ENCODE measurements at regions not wholly inside any gene's neighbourhood (a gene's known extent, or its start where the extent isn't known, plus 50 kb on each side); places are given as distances from the start of the nearest gene placed in this dataset.

DNA sequence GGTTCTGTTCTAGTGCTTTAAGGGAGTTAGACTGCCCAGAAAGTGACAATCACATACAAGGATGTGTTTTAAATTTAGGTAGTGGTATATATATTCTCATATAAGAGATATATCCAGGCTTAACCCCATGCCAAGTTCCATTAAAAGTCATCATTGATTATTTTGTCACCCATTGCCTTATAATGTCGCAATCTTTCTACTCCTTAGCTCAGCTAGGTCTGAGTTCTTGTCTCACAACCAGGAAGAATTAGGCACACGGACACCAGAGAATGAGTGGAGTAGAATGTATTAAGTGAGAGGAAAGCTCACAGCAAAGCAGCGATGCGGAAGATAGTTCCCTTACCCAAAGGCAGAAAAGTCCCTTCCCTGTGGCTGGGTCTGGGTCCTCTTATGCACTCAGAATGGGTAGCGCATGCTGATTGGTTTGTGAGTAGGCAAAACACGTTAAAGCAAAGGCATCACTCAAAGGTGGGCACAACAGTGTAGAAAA lies 197.2 kb upstream of the AHR start:
- TF ChIP-seq, protein P1, sequence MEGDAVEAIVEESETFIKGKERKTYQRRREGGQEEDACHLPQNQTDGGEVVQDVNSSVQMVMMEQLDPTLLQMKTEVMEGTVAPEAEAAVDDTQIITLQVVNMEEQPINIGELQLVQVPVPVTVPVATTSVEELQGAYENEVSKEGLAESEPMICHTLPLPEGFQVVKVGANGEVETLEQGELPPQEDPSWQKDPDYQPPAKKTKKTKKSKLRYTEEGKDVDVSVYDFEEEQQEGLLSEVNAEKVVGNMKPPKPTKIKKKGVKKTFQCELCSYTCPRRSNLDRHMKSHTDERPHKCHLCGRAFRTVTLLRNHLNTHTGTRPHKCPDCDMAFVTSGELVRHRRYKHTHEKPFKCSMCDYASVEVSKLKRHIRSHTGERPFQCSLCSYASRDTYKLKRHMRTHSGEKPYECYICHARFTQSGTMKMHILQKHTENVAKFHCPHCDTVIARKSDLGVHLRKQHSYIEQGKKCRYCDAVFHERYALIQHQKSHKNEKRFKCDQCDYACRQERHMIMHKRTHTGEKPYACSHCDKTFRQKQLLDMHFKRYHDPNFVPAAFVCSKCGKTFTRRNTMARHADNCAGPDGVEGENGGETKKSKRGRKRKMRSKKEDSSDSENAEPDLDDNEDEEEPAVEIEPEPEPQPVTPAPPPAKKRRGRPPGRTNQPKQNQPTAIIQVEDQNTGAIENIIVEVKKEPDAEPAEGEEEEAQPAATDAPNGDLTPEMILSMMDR (conservative IDR thresholded peaks at IDR 0.05 in 1 of 2, IDR thresholded peaks at IDR 0.05 in 1 of 2; ENCODE audit: extremely low read depth in 1 of 2, insufficient read depth in 1 of 2, low read depth in 1 of 2, low read length in 2 of 2), result no peak
- no peak for TF ChIP-seq EZH2 (IDR thresholded peaks at IDR 0.05; ENCODE audit: borderline replicate concordance, low read length)
